Activated CD4-positive, alpha-beta T cell treated with anti-CD3 and anti-CD28 coated beads, Interleukin-10, Interleukin-2, amounts not matched to agents 100 ng/mL and 50 ng/mL, durations not matched to agents 16 hours and 8 hours (primary cell): ENCODE measurements at regions not wholly inside any gene's neighbourhood (a gene's known extent, or its start where the extent isn't known, plus 50 kb on each side); places are given as distances from the start of the nearest gene placed in this dataset.
"Not testable (repeated sequence)": the region's sequence is repeated elsewhere in the genome, so short reads cannot be mapped to it uniquely, and the experiment has no call there.

Source experiments
- DNase-seq: peaks from one replicate; pipeline ENCODE4 v3.0.0-alpha.2; 2020

GRCh38 chr18:1425679-1426078 is 521.0 kb downstream of the ADCYAP1 start:
- no peak for DNase-seq

GRCh38 chr18:1435487-1435886 is 530.8 kb downstream of the ADCYAP1 start:
- no peak for DNase-seq

- DNase-seq, result no peak
These were observed 531.5 kb downstream of the ADCYAP1 start for GRCh38 chr18:1436199-1436598.

GRCh38 chr18:1438458-1438910 is 533.8 kb downstream of the ADCYAP1 start:
- no peak for DNase-seq

- DNase-seq, result no peak
These were observed 534.3 kb downstream of the ADCYAP1 start for GRCh38 chr18:1438967-1439366.

- not testable (repeated sequence) for DNase-seq
These were observed 539.4 kb downstream of the ADCYAP1 start for GRCh38 chr18:1444062-1444461.

GRCh38 chr18:1446765-1447164 is 542.1 kb downstream of the ADCYAP1 start:
- DNase-seq, result no peak

GRCh38 chr18:1452821-1453220 is 548.1 kb downstream of the ADCYAP1 start:
- no peak for DNase-seq

GRCh38 chr18:1455605-1456004 is 550.9 kb downstream of the ADCYAP1 start:
- no peak for DNase-seq

- DNase-seq, result no peak
These were observed 553.9 kb downstream of the ADCYAP1 start for GRCh38 chr18:1458547-1458946.

- no peak for DNase-seq
These were observed 559.3 kb downstream of the ADCYAP1 start for GRCh38 chr18:1463981-1464380.

GRCh38 chr18:1464444-1465217 is 560.0 kb downstream of the ADCYAP1 start:
- no peak for DNase-seq

- no peak for DNase-seq
These were observed 561.4 kb downstream of the ADCYAP1 start for GRCh38 chr18:1466035-1466434.

- DNase-seq, result no peak
These were observed 562.8 kb downstream of the ADCYAP1 start for GRCh38 chr18:1467461-1467964.

- no peak for DNase-seq
These were observed 563.9 kb downstream of the ADCYAP1 start for GRCh38 chr18:1468550-1468949.

- no peak for DNase-seq
These were observed 571.2 kb downstream of the ADCYAP1 start for GRCh38 chr18:1475867-1476266.

- no peak for DNase-seq
These were observed 575.6 kb downstream of the ADCYAP1 start for GRCh38 chr18:1480309-1480708.

- DNase-seq, result no peak
These were observed 576.9 kb downstream of the ADCYAP1 start for GRCh38 chr18:1481577-1481976.

- DNase-seq, result no peak
These were observed 578.7 kb downstream of the ADCYAP1 start for GRCh38 chr18:1483385-1483784.

GRCh38 chr18:1487457-1487856 is 582.8 kb downstream of the ADCYAP1 start:
- DNase-seq, result no peak

- DNase-seq, result no peak
These were observed 583.7 kb downstream of the ADCYAP1 start for GRCh38 chr18:1488394-1488793.

GRCh38 chr18:1488957-1489356 is 584.3 kb downstream of the ADCYAP1 start:
- no peak for DNase-seq

GRCh38 chr18:1495387-1495786 is 590.7 kb downstream of the ADCYAP1 start:
- DNase-seq, result no peak

GRCh38 chr18:1496096-1496495 is 591.4 kb downstream of the ADCYAP1 start:
- no peak for DNase-seq

GRCh38 chr18:1498216-1498615 is 593.5 kb downstream of the ADCYAP1 start:
- no peak for DNase-seq
